ENCODE measurements at regions not wholly inside any gene's neighbourhood (a gene's known extent, or its start where the extent isn't known, plus 50 kb on each side); places are given as distances from the start of the nearest gene placed in this dataset.

GRCh38 chr2:103817746-103818145 is 1036.2 kb upstream of the POU3F3 start:
- H3K4me3 ChIP-seq = no peak overlapping the region

DNA sequence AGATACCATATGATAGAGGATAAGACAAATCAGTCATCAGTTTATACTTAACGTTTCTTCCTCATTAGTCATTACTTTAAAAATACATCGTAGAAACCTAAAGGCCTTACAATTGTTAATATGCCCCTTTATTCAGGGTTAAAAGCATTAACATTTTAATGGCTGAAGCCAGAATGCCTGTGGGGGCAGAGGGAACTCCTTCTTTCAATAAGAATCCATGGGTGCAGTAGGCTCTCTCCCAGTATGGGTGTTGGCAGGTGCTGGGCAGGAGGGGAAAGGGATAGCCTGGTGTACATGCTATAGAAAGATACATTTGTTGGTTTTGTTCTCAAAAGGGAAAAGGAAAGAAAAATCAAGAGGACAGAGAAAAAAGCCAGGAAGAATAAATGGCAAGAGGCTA is 1035.7 kb upstream of the POU3F3 start:
- no peak for ATAC-seq (replicated peaks in 6 of 8)
- peaks cover 0 to 3% of the 10 kb centered on the region in 2 donors for H3K4me1 ChIP-seq (replicated peaks in 1 of 2)
- no peak overlapping the region for H3K27ac ChIP-seq
- no peak overlapping the region for H3K4me3 ChIP-seq
- in situ Hi-C loops (cut with MboI; ENCODE audit: low pct_unique_long_range_greater_than_20kb in 2 of 9, low sequenced_read_pairs in 9 of 9, unreplicated experiment in 9 of 9) = no loop called here
- WGBS, 10 experiments = 0 to 25% (median 17%) methylated on average over 1 to 2 of the region's 2 CpGs; no CpG with 5 or more reads in 3 of the 10 experiments

More at GRCh38 chr2:103817746-103818145, 1036.2 kb upstream of the POU3F3 start:
- ATAC-seq (replicated peaks in 6 of 8) = no peak
- no peak overlapping the region for H3K27ac ChIP-seq
- in situ Hi-C loops (cut with MboI; ENCODE audit: low pct_unique_long_range_greater_than_20kb in 2 of 9, low sequenced_read_pairs in 9 of 9, unreplicated experiment in 9 of 9) = no loop called here
- H3K4me1 ChIP-seq (replicated peaks in 1 of 2) = peaks cover 0 to 3% of the 10 kb centered on the region in 2 donors
- WGBS, 10 experiments = 0 to 100% (median 79%) methylated on average over 1 to 3 of the region's 3 CpGs; no CpG with 5 or more reads in 2 of the 10 experiments

DNA sequence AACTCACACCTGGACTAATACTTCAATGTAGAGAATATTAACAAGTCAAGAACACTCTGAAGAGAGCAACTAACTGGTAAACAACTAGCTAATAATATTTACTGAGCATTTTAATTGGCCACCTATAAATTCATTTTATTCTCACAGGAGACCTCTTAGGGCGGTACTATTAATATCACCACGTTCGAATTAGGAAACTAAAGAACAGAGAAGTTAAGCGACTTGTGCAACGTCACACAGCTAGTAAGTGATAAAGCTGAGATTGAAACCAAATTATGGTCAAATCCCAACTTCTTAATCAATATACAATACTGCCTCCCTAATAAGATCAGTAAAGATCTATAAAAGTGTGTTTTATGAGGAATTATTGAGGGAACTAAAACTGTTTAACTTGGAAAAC is 1034.3 kb upstream of the POU3F3 start:
- no peak for ATAC-seq (replicated peaks in 6 of 8)
- Histone ChIP-seq H3K27ac (no peak overlapping the region), H3K4me1 (replicated peaks in 1 of 2) (peaks cover 3% of the 10 kb centered on the region in 2 donors), H3K4me3 (no peak overlapping the region)
- in situ Hi-C loops (cut with MboI; ENCODE audit: low pct_unique_long_range_greater_than_20kb in 2 of 9, low sequenced_read_pairs in 9 of 9, unreplicated experiment in 9 of 9) = no loop called here
- WGBS, 10 experiments = 17 to 100% (median 85%) methylated on average over 1 to 5 of the region's 5 CpGs; no CpG with 5 or more reads in 2 of the 10 experiments

- whole genome bisulfite sequencing, 10 experiments = 29 to 100% (median 70%) methylated on average over 1 of the region's 1 CpG; no CpG with 5 or more reads in 5 of the 10 experiments
- in situ Hi-C loops (cut with MboI; ENCODE audit: low pct_unique_long_range_greater_than_20kb in 2 of 9, low sequenced_read_pairs in 9 of 9, unreplicated experiment in 9 of 9) = no loop called here
- Histone ChIP-seq H3K4me1 (replicated peaks in 1 of 2) (peaks cover 0 to 3% of the 10 kb centered on the region in 2 donors), H3K27ac (no peak overlapping the region), H3K4me3 (no peak overlapping the region)
- ATAC-seq (replicated peaks in 6 of 8) = no peak
Measured at GRCh38 chr2:103823847-103824246, 1030.1 kb upstream of the POU3F3 start.

DNA sequence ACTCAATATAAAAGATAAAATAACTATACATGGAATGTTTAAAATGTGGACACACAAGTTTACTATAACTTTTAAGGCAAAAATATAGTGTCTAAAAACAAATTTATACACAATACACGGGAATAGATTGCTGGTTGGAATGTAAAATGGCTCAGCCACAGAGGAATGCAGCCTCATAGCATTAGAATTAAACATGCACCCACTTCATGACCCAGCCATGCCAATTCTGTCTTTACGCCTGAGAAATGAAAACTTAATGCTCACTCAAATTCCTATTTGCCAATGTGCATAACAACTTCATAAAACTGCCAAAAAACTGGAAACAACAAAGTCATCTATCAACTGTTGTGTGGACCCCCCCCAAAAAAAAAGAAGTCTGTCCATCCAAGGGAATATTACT is 1006.6 kb upstream of the POU3F3 start:
- WGBS, 10 experiments = 0 to 100% (median 86%) methylated on average over 1 to 2 of the region's 2 CpGs; no CpG with 5 or more reads in 1 of the 10 experiments

GRCh38 chr2:103859238-103859637 is 994.7 kb upstream of the POU3F3 start:
- ATAC-seq (replicated peaks in 6 of 8) = no peak
- in situ Hi-C loops (cut with MboI; ENCODE audit: low pct_unique_long_range_greater_than_20kb in 2 of 9, low sequenced_read_pairs in 9 of 9, unreplicated experiment in 9 of 9) = no loop called here
- Histone ChIP-seq H3K27ac (no peak overlapping the region), H3K4me3 (no peak overlapping the region), H3K4me1 (replicated peaks in 1 of 2) (no peaks in the 10 kb centered on the region)
- WGBS, 10 experiments = 0 to 100% (median 50%) methylated on average over 1 to 2 of the region's 2 CpGs; no CpG with 5 or more reads in 4 of the 10 experiments

More for the DNA sequence above, 1006.6 kb upstream of the POU3F3 start:
- in situ Hi-C loops (cut with MboI; ENCODE audit: low pct_unique_long_range_greater_than_20kb in 2 of 9, low sequenced_read_pairs in 9 of 9, unreplicated experiment in 9 of 9) = no loop called here
- Histone ChIP-seq H3K4me1 (replicated peaks in 1 of 2) (no peaks in the 10 kb centered on the region), H3K27ac (no peak overlapping the region), H3K4me3 (no peak overlapping the region)
- ATAC-seq (replicated peaks in 6 of 8) = no peak

DNA sequence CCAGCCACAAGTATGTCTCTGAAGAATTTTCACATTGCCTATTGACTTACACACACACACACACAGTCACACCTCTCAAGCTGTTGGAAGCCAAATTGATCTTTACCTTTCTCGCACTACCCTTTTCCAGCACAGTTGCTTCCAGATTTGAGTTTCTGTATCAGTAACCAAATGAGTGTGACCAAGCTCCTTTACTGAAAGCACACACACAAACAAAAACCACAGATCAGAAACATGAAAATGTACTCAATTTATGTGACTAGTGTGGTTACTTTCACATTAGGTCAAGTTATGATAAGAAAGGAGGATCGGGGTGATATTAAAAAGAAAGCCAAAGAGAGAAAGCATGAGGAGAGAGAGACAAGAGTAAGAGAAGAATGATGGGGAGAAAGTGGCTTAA is 993.9 kb upstream of the POU3F3 start:
- WGBS, 10 experiments = 0 to 100% (median 88%) methylated on average over 1 to 2 of the region's 2 CpGs; no CpG with 5 or more reads in 1 of the 10 experiments
- Histone ChIP-seq H3K4me3 (no peak overlapping the region), H3K4me1 (replicated peaks in 1 of 2) (no peaks in the 10 kb centered on the region), H3K27ac (no peak overlapping the region)
- ATAC-seq (replicated peaks in 6 of 8) = no peak
- in situ Hi-C loops (cut with MboI; ENCODE audit: low pct_unique_long_range_greater_than_20kb in 2 of 9, low sequenced_read_pairs in 9 of 9, unreplicated experiment in 9 of 9) = no loop called here

DNA sequence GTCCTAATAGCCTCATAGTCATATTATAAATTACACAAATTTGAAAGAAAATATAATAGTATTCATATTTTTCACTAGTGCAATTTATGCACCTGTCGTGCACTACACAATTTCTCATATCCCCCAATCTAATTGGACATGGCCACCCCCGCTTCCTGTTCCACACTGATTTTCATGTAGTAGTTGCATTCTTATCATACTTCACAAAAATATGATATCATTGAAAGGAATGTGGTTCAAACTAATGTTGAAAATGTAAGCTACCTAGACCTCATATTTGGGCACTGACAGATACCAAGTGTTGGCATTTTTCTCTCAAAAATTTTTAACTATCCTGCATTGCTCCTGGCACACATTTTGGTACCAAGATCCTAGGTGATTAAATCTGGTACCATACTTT is 985.5 kb upstream of the POU3F3 start:
- no peak for ATAC-seq (replicated peaks in 6 of 8)
- 6 to 100% (median 58%) methylated on average over 1 to 2 of the region's 2 CpGs; no CpG with 5 or more reads in 2 of the 10 experiments for WGBS, 10 experiments
- H3K4me3 ChIP-seq = no peak overlapping the region
- no peaks in the 10 kb centered on the region for H3K4me1 ChIP-seq (replicated peaks in 1 of 2)
- in situ Hi-C loops (cut with MboI; ENCODE audit: low pct_unique_long_range_greater_than_20kb in 2 of 9, low sequenced_read_pairs in 9 of 9, unreplicated experiment in 9 of 9) = no loop called here
- H3K27ac ChIP-seq = no peak overlapping the region

- H3K4me3 ChIP-seq = peak overlapping the region in 2 of 5 donors; percentile 10 to 17
- peaks cover 0 to 1% of the 10 kb centered on the region in 2 donors for H3K4me1 ChIP-seq (replicated peaks in 1 of 2)
- 0 to 75% (median 36%) methylated on average over 1 to 9 of the region's 10 CpGs for WGBS, 10 experiments
- H3K27ac ChIP-seq = peak overlapping the region in 1 of 2 donors; percentile 16
- in situ Hi-C loops (cut with MboI; ENCODE audit: low pct_unique_long_range_greater_than_20kb in 2 of 9, low sequenced_read_pairs in 9 of 9, unreplicated experiment in 9 of 9) = no loop called here
- ATAC-seq (replicated peaks in 6 of 8) = peak in 3 of 8 experiments; percentile 34 to 70 (median 69)
Measured at GRCh38 chr2:103873716-103874351, 980.1 kb upstream of the POU3F3 start.

- no peak overlapping the region for H3K27ac ChIP-seq
- 0 to 67% (median 38%) methylated on average over 1 of the region's 1 CpG; no CpG with 5 or more reads in 3 of the 10 experiments for WGBS, 10 experiments
- peak overlapping the region in 1 of 5 donors; percentile 4 for H3K4me3 ChIP-seq
- ATAC-seq (replicated peaks in 6 of 8) = no peak
- in situ Hi-C loops (cut with MboI; ENCODE audit: low pct_unique_long_range_greater_than_20kb in 2 of 9, low sequenced_read_pairs in 9 of 9, unreplicated experiment in 9 of 9) = no loop called here
- H3K4me1 ChIP-seq (replicated peaks in 1 of 2) = peaks cover 0 to 14% of the 10 kb centered on the region in 2 donors
Measured at GRCh38 chr2:103875131-103875530, 978.8 kb upstream of the POU3F3 start.

- H3K4me3 ChIP-seq = no peak overlapping the region
- in situ Hi-C loops (cut with MboI; ENCODE audit: low pct_unique_long_range_greater_than_20kb in 2 of 9, low sequenced_read_pairs in 9 of 9, unreplicated experiment in 9 of 9) = no loop called here
- no peak for ATAC-seq (replicated peaks in 6 of 8)
- WGBS, 10 experiments = 0 to 100% (median 82%) methylated on average over 1 to 3 of the region's 3 CpGs
- no peak overlapping the region for H3K27ac ChIP-seq
- peaks cover 0 to 18% of the 10 kb centered on the region in 2 donors for H3K4me1 ChIP-seq (replicated peaks in 1 of 2)
Measured at GRCh38 chr2:103875531-103875930, 978.4 kb upstream of the POU3F3 start.

DNA sequence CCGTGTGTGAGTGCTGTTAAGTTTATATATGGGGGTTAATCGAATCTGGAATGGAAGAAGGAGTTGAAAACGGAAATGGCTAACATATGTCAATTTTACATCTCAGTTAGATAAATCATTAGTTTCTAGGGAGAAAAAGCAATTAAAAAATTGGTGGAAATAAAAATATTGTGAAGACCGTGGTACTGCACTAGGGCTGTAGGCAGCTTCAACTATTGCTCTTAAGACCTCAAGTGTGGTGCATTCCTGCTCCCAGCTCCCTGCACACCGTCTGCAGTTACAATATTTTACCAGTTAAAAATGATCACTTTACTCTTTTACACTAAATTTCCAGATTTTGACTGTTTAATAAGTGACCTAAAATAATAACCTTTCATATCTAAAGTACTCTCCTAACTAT is 977.3 kb upstream of the POU3F3 start:
- no peak overlapping the region for H3K27ac ChIP-seq
- no peak overlapping the region for H3K4me3 ChIP-seq
- in situ Hi-C loops (cut with MboI; ENCODE audit: low pct_unique_long_range_greater_than_20kb in 2 of 9, low sequenced_read_pairs in 9 of 9, unreplicated experiment in 9 of 9) = no loop called here
- H3K4me1 ChIP-seq (replicated peaks in 1 of 2) = peaks cover 0 to 22% of the 10 kb centered on the region in 2 donors
- no peak for ATAC-seq (replicated peaks in 6 of 8)
- 0 to 100% (median 88%) methylated on average over 3 to 5 of the region's 5 CpGs for WGBS, 10 experiments

GRCh38 chr2:103879101-103879500 is 974.8 kb upstream of the POU3F3 start:
- no peak overlapping the region for H3K27ac ChIP-seq
- no peak for ATAC-seq (replicated peaks in 6 of 8)
- peaks cover 0 to 22% of the 10 kb centered on the region in 2 donors for H3K4me1 ChIP-seq (replicated peaks in 1 of 2)
- WGBS, 10 experiments = 0 to 100% (median 84%) methylated on average over 1 of the region's 1 CpG; no CpG with 5 or more reads in 4 of the 10 experiments
- no peak overlapping the region for H3K4me3 ChIP-seq
- in situ Hi-C loops (cut with MboI; ENCODE audit: low pct_unique_long_range_greater_than_20kb in 2 of 9, low sequenced_read_pairs in 9 of 9, unreplicated experiment in 9 of 9) = no loop called here

Data from motor neuron (in vitro differentiated cells).